ENCODE measurements at regions not wholly inside any gene's neighbourhood (a gene's known extent, or its start where the extent isn't known, plus 50 kb on each side); places are given as distances from the start of the nearest gene placed in this dataset.

DNA sequence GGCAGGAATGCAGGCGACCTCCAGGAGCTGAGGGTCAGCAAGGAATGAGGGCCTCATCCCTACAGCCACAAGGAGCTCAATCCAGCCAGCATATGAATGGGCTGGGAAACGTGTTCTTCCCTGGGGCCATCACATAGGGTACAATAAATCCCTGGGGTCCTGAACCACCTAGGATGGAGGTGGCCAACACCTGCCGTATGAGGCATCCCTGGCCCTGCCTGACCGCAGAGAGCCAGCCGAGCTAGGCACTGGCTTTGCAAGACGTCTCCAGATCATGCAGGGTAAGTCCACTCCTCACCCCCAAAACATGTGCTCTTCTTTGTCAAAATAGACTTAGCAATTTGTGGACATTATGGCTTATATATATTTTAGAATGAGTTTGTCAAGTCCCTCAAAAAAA lies 303.7 kb upstream of the DIO3 start:
- no peak for TF ChIP-seq FOXP2 (optimal IDR thresholded peaks at IDR 0.05; ENCODE audit: borderline replicate concordance, extremely low read depth, extremely low read length, insufficient read depth)
- TF ChIP-seq SIN3A (IDR thresholded peaks at IDR 0.05; ENCODE audit: borderline replicate concordance, insufficient read depth, low read length): no peak
- TF ChIP-seq TAF1 (IDR thresholded peaks at IDR 0.05; ENCODE audit: borderline replicate concordance, insufficient read depth, low read length): no peak
- TF ChIP-seq, protein P1, sequence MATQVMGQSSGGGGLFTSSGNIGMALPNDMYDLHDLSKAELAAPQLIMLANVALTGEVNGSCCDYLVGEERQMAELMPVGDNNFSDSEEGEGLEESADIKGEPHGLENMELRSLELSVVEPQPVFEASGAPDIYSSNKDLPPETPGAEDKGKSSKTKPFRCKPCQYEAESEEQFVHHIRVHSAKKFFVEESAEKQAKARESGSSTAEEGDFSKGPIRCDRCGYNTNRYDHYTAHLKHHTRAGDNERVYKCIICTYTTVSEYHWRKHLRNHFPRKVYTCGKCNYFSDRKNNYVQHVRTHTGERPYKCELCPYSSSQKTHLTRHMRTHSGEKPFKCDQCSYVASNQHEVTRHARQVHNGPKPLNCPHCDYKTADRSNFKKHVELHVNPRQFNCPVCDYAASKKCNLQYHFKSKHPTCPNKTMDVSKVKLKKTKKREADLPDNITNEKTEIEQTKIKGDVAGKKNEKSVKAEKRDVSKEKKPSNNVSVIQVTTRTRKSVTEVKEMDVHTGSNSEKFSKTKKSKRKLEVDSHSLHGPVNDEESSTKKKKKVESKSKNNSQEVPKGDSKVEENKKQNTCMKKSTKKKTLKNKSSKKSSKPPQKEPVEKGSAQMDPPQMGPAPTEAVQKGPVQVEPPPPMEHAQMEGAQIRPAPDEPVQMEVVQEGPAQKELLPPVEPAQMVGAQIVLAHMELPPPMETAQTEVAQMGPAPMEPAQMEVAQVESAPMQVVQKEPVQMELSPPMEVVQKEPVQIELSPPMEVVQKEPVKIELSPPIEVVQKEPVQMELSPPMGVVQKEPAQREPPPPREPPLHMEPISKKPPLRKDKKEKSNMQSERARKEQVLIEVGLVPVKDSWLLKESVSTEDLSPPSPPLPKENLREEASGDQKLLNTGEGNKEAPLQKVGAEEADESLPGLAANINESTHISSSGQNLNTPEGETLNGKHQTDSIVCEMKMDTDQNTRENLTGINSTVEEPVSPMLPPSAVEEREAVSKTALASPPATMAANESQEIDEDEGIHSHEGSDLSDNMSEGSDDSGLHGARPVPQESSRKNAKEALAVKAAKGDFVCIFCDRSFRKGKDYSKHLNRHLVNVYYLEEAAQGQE (IDR thresholded peaks at IDR 0.05; ENCODE audit: insufficient read depth in 1 of 2, low read depth in 2 of 2, low read length in 2 of 2): no peak
- TF ChIP-seq POLR2AphosphoS5 (IDR thresholded peaks at IDR 0.05; ENCODE audit: low read depth, low read length): no peak

DNA sequence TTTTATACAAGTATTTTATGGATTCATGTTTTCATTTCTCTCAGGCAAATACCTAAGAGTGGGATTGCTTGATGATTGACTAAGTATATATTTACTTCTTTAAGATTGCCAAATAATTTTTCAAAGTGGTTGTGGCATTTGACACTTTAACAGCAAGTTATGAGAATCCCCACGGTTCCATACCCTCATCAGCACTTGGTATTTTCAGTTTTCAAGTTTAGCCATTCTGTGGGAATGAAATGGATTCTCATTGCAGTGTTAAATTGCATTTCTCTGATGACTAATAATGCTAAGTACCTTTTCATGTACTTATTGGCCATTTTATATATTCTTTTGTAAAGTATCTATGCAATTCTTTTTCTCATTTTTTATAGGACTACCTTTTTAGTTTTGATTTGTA lies 301.5 kb upstream of the DIO3 start:
- TF ChIP-seq POLR2AphosphoS5 (IDR thresholded peaks at IDR 0.05; ENCODE audit: low read depth, low read length) (no peak), FOXP2 (optimal IDR thresholded peaks at IDR 0.05; ENCODE audit: borderline replicate concordance, extremely low read depth, extremely low read length, insufficient read depth) (no peak), TAF1 (IDR thresholded peaks at IDR 0.05; ENCODE audit: borderline replicate concordance, insufficient read depth, low read length) (no peak), SIN3A (IDR thresholded peaks at IDR 0.05; ENCODE audit: borderline replicate concordance, insufficient read depth, low read length) (no peak)
- TF ChIP-seq, protein P1 (IDR thresholded peaks at IDR 0.05; ENCODE audit: insufficient read depth in 1 of 2, low read depth in 2 of 2, low read length in 2 of 2): no peak

DNA sequence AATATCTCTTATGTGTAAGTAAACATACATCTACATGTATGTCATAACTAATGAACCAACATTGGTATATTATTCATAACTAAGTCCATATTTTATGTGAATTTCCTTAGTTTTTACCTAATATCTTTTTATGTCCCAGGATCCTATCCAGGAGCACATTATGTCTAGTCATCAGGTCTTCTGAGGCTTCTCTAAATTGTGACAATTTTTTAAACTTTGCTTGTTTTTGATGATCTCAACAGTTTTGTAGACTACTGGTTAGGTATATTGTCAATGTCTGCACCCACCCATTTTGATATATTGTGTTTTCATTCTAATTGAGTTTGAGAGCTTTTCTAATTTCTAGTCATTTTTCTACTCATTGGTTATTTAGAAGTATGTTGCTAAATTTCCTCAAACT lies 288.2 kb upstream of the DIO3 start:
- TF ChIP-seq SIN3A (IDR thresholded peaks at IDR 0.05; ENCODE audit: borderline replicate concordance, insufficient read depth, low read length) (no peak), FOXP2 (optimal IDR thresholded peaks at IDR 0.05; ENCODE audit: borderline replicate concordance, extremely low read depth, extremely low read length, insufficient read depth) (no peak), POLR2AphosphoS5 (IDR thresholded peaks at IDR 0.05; ENCODE audit: low read depth, low read length) (no peak), TAF1 (IDR thresholded peaks at IDR 0.05; ENCODE audit: borderline replicate concordance, insufficient read depth, low read length) (no peak)
- TF ChIP-seq, protein P1 (IDR thresholded peaks at IDR 0.05; ENCODE audit: insufficient read depth in 1 of 2, low read depth in 2 of 2, low read length in 2 of 2): no peak

DNA sequence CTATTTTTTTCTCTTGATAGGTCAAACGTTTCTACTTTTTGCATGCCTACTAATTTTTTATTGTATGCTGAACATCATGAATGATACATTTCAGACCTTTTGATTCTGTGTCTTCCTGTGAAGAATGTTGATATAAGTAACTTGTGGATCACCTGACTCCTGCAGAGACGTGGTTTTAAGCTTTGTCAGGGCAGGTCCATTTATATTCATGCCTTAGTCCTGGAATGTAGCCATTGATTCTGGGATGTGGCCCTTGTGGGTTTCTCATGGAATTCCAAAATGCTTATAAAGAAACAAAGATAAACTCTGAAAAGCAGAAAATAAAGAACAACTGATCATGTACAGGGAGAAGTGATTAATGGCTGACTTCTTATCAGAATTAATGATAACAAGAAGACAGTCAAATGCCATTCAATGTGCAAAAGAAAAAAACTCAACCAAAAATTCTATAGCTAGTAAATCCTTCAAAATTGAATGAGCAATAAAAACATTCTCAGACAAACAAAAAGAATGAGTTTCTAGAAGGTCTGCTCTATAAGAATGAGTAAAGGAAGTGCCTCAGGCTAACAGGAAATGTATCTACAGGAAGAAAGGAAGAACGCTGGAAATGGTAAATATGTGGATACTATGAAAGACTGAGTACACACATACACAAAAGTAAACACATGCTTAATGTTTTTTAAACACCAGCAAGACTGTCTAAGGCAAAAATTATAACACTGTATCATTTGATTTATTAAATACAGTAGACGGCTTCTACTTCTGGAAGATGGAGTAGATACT lies 284.8 kb upstream of the DIO3 start:
- no peak for TF ChIP-seq POLR2AphosphoS5 (IDR thresholded peaks at IDR 0.05; ENCODE audit: low read depth, low read length)
- no peak for TF ChIP-seq FOXP2 (optimal IDR thresholded peaks at IDR 0.05; ENCODE audit: borderline replicate concordance, extremely low read depth, extremely low read length, insufficient read depth)
- TF ChIP-seq, protein P1 (IDR thresholded peaks at IDR 0.05; ENCODE audit: insufficient read depth in 1 of 2, low read depth in 2 of 2, low read length in 2 of 2): no peak
- TF ChIP-seq TAF1 (IDR thresholded peaks at IDR 0.05; ENCODE audit: borderline replicate concordance, insufficient read depth, low read length): no peak
- TF ChIP-seq SIN3A (IDR thresholded peaks at IDR 0.05; ENCODE audit: borderline replicate concordance, insufficient read depth, low read length): no peak

Data from PFSK-1 (cell line).